Neural progenitor cell (in vitro differentiated cells): ENCODE measurements at regions not wholly inside any gene's neighbourhood (a gene's known extent, or its start where the extent isn't known, plus 50 kb on each side); places are given as distances from the start of the nearest gene placed in this dataset.
"Not testable (repeated sequence)": the region's sequence is repeated elsewhere in the genome, so short reads cannot be mapped to it uniquely, and the experiment has no call there.

Source experiments
- CTCF ChIP-seq: fragments of 200-600 bp; sonication (generic); IDR thresholded peaks from 2 replicates; pipeline ENCODE4 v1.5.1; 2017; ENCODE audit warnings: antibody characterized with exemption, mild to moderate bottlenecking
- EZH2 ChIP-seq: fragments of 200-600 bp; sonication (generic); IDR thresholded peaks from 2 replicates; pipeline ENCODE4 v1.6.1; 2017; ENCODE audit warnings: antibody characterized with exemption, mild to moderate bottlenecking, moderate library complexity
- EZH2phosphoT487 ChIP-seq: fragments of 200-600 bp; sonication (generic); IDR thresholded peaks from 2 replicates; pipeline ENCODE4 v1.6.1; 2017; ENCODE audit warnings: antibody characterized with exemption

GRCh38 chr17:70331066-70331465, 161.7 kb downstream of the KCNJ2 start:
- TF ChIP-seq CTCF, EZH2, EZH2phosphoT487: not testable (repeated sequence)
